CD4-positive, alpha-beta T cell (primary cell): ENCODE measurements at regions not wholly inside any gene's neighbourhood (a gene's known extent, or its start where the extent isn't known, plus 50 kb on each side); places are given as distances from the start of the nearest gene placed in this dataset.

ENCODE experiments used
- ATAC-seq: fragments of 200-7000 bp; cut with Tn5 transposase; one replicate; pipeline ENCODE4 v1.10.0; 2022; ENCODE audit warnings: mild to moderate bottlenecking; ENCODE audit not compliant: poor library complexity
- CTCF ChIA-PET: fragments of 350-600 bp; sonication (Branson Sonifier 250); formaldehyde crosslinking; loops from one replicate; lab custom pipeline; 2021; ENCODE audit warnings: antibody characterized with exemption, inconsistent platforms; lab: Charles Lee
- POLR2A ChIA-PET: fragments of 350-600 bp; sonication (Branson Sonifier 250); formaldehyde crosslinking; loops from one replicate; lab custom pipeline; 2021; ENCODE audit warnings: antibody characterized with exemption, inconsistent platforms; lab: Charles Lee
- DNase-seq, 14 experiments: peaks; one replicate each; pipeline ENCODE4 v3.0.0-alpha.2; 2013 to 2020; ENCODE audit warnings: mixed read lengths in 2 of 14
- H3K27ac ChIP-seq, 2 donors: one replicate each; pipeline versions ENCODE4 v1.5.1 to v1.7.0; 2013; ENCODE audit warnings: low read length in 2 of 2, low read depth in 1 of 2, mild to moderate bottlenecking in 1 of 2
- H3K27me3 ChIP-seq, 2 experiments: 1 replicate in 1 of 2; 2 replicates in 1 of 2; pipeline versions ENCODE4 v1.6.1 to v1.7.0; 2013; ENCODE audit warnings: low read length in 2 of 2, control low read depth in 1 of 2, mild to moderate bottlenecking in 1 of 2, moderate library complexity in 1 of 2; ENCODE audit not compliant: insufficient read depth in 2 of 2, control insufficient read depth in 1 of 2
- H3K36me3 ChIP-seq: one replicate; pipeline ENCODE4 v1.6.1; 2013; ENCODE audit warnings: low read length, control low read depth; ENCODE audit not compliant: insufficient read depth
- H3K4me1 ChIP-seq: one replicate; pipeline ENCODE4 v1.6.1; 2013; ENCODE audit warnings: low read length, control low read depth; ENCODE audit not compliant: insufficient read depth
- H3K4me3 ChIP-seq: one replicate; pipeline ENCODE4 v1.5.1; 2013; ENCODE audit warnings: mild to moderate bottlenecking, low read length, moderate library complexity
- H3K9me3 ChIP-seq, 2 experiments: 1 replicate in 1 of 2; 2 replicates in 1 of 2; pipeline versions ENCODE4 v1.6.1 to v1.7.0; 2013; ENCODE audit warnings: low read length in 2 of 2, mild to moderate bottlenecking in 2 of 2, control low read depth in 1 of 2, moderate library complexity in 1 of 2; ENCODE audit not compliant: control insufficient read depth in 1 of 2, insufficient read depth in 1 of 2
- H3K27ac Mint-ChIP-seq: one replicate; pipeline ENCODE4 v1.8.0; 2020; ENCODE audit warnings: mixed read lengths
- H3K27me3 Mint-ChIP-seq: one replicate; pipeline ENCODE4 v1.8.0; 2021; ENCODE audit warnings: mixed read lengths
- H3K36me3 Mint-ChIP-seq: one replicate; pipeline ENCODE4 v1.8.0; 2021; ENCODE audit warnings: low read depth, mixed read lengths
- H3K4me1 Mint-ChIP-seq: one replicate; pipeline ENCODE4 v1.8.0; 2021; ENCODE audit warnings: low read depth, mixed read lengths
- H3K4me3 Mint-ChIP-seq: one replicate; pipeline ENCODE4 v1.8.0; 2020; ENCODE audit warnings: mild to moderate bottlenecking, mixed read lengths
- H3K9me3 Mint-ChIP-seq: one replicate; pipeline ENCODE4 v1.8.0; 2020; ENCODE audit warnings: mixed read lengths
- intact Hi-C, 2 experiments: fragments of 100-400 bp; cut with DNase I in 1 of 2; cut with micrococcal nuclease in 1 of 2; formaldehyde crosslinking; loops; one replicate each; pipeline versions ENCODE4 v1.15.1 to v1.9.0; 2023 to 2025; cut with DNase I, micrococcal nuclease
- TF ChIP-seq, protein P1 (sequence below): fragments of 200-600 bp; IDR thresholded peaks from one replicate; pipeline ENCODE4 v1.8.0; 2022; ENCODE audit warnings: antibody characterized with exemption, mild to moderate bottlenecking

DNA sequence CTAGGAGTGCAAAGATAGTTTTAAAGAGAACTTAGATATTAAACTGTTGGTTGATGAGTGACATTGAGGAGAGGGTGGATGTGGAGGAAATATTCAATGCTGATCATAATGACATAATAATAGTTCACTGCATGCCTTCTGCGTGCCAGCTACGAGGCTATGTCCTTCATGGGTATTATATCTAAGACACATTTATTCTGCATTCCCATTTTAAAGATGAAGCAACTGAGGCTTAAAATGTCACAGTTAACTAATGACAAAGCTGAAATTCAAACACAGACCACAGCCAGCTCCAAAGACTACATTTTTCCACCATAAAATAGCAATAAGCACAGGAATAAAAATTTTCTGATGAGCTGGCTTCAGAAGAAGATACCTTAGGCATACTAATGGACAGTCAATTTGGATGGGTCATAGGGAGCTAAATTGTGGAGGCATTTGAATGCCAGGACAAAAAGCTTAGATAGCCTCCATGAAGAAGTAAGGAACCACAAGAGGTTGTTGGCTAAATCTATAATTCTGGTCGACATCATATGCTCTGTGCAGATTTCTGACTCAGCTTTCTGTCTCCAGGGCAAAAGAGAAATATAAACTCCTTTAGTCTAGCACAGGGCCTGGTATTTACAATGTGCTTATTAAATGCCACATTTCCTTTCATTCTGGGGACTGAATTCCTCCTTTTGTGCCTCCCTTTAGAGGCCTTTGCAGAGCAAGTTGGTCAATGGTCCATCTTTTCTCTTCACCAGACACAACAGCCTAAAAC, 71.2 kb upstream of the NRIP1 start:
- Histone ChIP-seq H3K9me3 (no peaks in the 10 kb centered on the region), H3K36me3 (no peaks in the 10 kb centered on the region), H3K27me3 (peaks cover 0 to 9% of the 10 kb centered on the region in 2 experiments), H3K27ac (no peak overlapping the region), H3K4me1 (no peaks in the 10 kb centered on the region), H3K4me3 (no peak overlapping the region)
- ChIA-PET CTCF (no interaction called here), POLR2A (no interaction called here)
- DNase-seq (no peak), ATAC-seq (no peak)
- intact Hi-C loops: no loop called here
- Mint-ChIP-seq H3K9me3 (no peaks in the 10 kb centered on the region), H3K27me3 (peaks cover 13% of the 10 kb centered on the region), H3K36me3 (no peaks in the 10 kb centered on the region), H3K4me1 (no peaks in the 10 kb centered on the region), H3K4me3 (no peak overlapping the region), H3K27ac (no peak overlapping the region)
- TF ChIP-seq, protein P1, sequence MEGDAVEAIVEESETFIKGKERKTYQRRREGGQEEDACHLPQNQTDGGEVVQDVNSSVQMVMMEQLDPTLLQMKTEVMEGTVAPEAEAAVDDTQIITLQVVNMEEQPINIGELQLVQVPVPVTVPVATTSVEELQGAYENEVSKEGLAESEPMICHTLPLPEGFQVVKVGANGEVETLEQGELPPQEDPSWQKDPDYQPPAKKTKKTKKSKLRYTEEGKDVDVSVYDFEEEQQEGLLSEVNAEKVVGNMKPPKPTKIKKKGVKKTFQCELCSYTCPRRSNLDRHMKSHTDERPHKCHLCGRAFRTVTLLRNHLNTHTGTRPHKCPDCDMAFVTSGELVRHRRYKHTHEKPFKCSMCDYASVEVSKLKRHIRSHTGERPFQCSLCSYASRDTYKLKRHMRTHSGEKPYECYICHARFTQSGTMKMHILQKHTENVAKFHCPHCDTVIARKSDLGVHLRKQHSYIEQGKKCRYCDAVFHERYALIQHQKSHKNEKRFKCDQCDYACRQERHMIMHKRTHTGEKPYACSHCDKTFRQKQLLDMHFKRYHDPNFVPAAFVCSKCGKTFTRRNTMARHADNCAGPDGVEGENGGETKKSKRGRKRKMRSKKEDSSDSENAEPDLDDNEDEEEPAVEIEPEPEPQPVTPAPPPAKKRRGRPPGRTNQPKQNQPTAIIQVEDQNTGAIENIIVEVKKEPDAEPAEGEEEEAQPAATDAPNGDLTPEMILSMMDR: no peak

GRCh38 chr21:15138490-15138889, 73.7 kb upstream of the NRIP1 start:
- no peaks in the 10 kb centered on the region for H3K4me1 ChIP-seq
- no peaks in the 10 kb centered on the region for H3K9me3 ChIP-seq
- no peak overlapping the region for H3K27ac ChIP-seq
- no peaks in the 10 kb centered on the region for H3K36me3 ChIP-seq
- Mint-ChIP-seq H3K9me3 (no peaks in the 10 kb centered on the region), H3K36me3 (no peaks in the 10 kb centered on the region), H3K4me3 (no peak overlapping the region), H3K27ac (no peak overlapping the region), H3K4me1 (no peaks in the 10 kb centered on the region), H3K27me3 (peaks cover 13% of the 10 kb centered on the region)
- no peak for ATAC-seq
- ChIA-PET POLR2A (no interaction called here), CTCF (no interaction called here)
- no peak for DNase-seq
- TF ChIP-seq, protein P1: no peak
- intact Hi-C loops: no loop called here
- no peak overlapping the region for H3K4me3 ChIP-seq
- peaks cover 0 to 9% of the 10 kb centered on the region in 2 experiments for H3K27me3 ChIP-seq

DNA sequence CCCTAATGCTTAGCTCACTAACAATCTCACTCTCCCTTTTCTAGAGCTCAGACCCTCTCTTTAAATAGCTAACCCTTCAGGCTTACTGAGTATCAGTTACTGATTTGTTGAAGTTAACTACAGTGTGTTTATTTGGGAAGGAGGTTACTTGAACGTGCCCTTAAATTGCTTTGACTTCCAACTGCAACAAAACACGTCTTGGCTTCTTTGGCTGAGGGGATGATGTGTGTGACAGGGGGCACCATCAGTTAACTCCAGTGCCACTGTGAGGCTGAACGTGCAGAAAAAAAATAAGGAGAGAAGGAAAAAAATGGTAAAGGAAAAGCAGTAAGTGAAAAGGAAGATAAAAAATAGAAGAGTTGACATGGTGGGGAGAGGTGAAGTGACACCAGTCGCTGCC, 75.1 kb upstream of the NRIP1 start:
- no peak for ATAC-seq
- ChIA-PET POLR2A (no interaction called here), CTCF (no interaction called here)
- intact Hi-C loops: no loop called here
- Mint-ChIP-seq H3K27me3 (peaks cover 13% of the 10 kb centered on the region), H3K9me3 (no peaks in the 10 kb centered on the region), H3K27ac (no peak overlapping the region), H3K4me3 (no peak overlapping the region), H3K36me3 (no peaks in the 10 kb centered on the region), H3K4me1 (no peaks in the 10 kb centered on the region)
- H3K36me3 ChIP-seq: no peaks in the 10 kb centered on the region
- H3K27me3 ChIP-seq: peaks cover 0 to 9% of the 10 kb centered on the region in 2 experiments
- no peak for DNase-seq
- no peaks in the 10 kb centered on the region for H3K4me1 ChIP-seq
- H3K9me3 ChIP-seq: no peaks in the 10 kb centered on the region
- no peak overlapping the region for H3K27ac ChIP-seq
- TF ChIP-seq, protein P1: no peak
- H3K4me3 ChIP-seq: no peak overlapping the region
